OCI-LY1 (cell line): ENCODE measurements at regions not wholly inside any gene's neighbourhood (a gene's known extent, or its start where the extent isn't known, plus 50 kb on each side); places are given as distances from the start of the nearest gene placed in this dataset.

Experiments used
- H2AFZ ChIP-seq: fragments of 200-600 bp; sonication (generic), shearing (Covaris generic); 2 replicates; pipeline ENCODE4 v1.6.0; 2014; ENCODE audit warnings: antibody characterized with exemption, mild to moderate bottlenecking, low read length
- H3F3A ChIP-seq: fragments of 200-600 bp; sonication (generic), shearing (Covaris generic); 2 replicates; pipeline ENCODE4 v1.6.0; 2014; ENCODE audit warnings: mild to moderate bottlenecking, antibody characterized with exemption, low read length, moderate library complexity; ENCODE audit not compliant: insufficient read depth
- H3K27ac ChIP-seq: fragments of 200-600 bp; sonication (generic); 2 replicates; pipeline ENCODE4 v1.5.1; 2014; ENCODE audit warnings: low read length, mixed run types, mild to moderate bottlenecking, low read depth; ENCODE audit not compliant: poor library complexity, severe bottlenecking
- H3K27me3 ChIP-seq: fragments of 200-600 bp; sonication (generic); 2 replicates; pipeline ENCODE4 v1.6.0; 2014; ENCODE audit warnings: antibody characterized with exemption, mild to moderate bottlenecking, low read length, moderate library complexity; ENCODE audit not compliant: insufficient read depth
- H3K36me3 ChIP-seq: fragments of 200-600 bp; sonication (generic); 2 replicates; pipeline ENCODE4 v1.6.1; 2014; ENCODE audit warnings: mild to moderate bottlenecking, antibody characterized with exemption, low read length, moderate library complexity, mixed read lengths; ENCODE audit not compliant: insufficient read depth
- H3K4me1 ChIP-seq: fragments of 200-600 bp; sonication (generic); 2 replicates; pipeline ENCODE4 v1.5.1; 2014; ENCODE audit warnings: mild to moderate bottlenecking, low read length, moderate library complexity; ENCODE audit not compliant: insufficient read depth, severe bottlenecking
- H3K4me2 ChIP-seq: fragments of 200-600 bp; sonication (generic), shearing (Covaris generic); 2 replicates; pipeline ENCODE4 v1.6.1; 2014; ENCODE audit warnings: low read length
- H3K4me3 ChIP-seq: fragments of 200-600 bp; sonication (generic); 2 replicates; pipeline ENCODE4 v1.5.1; 2014; ENCODE audit warnings: low read length, low read depth, mild to moderate bottlenecking, mixed read lengths; ENCODE audit not compliant: poor library complexity, severe bottlenecking
- H3K79me2 ChIP-seq: fragments of 200-600 bp; shearing (Covaris generic); 2 replicates; pipeline ENCODE4 v1.6.1; 2016; ENCODE audit warnings: mixed run types, low read length, mixed read lengths; ENCODE audit not compliant: insufficient read depth
- H3K9ac ChIP-seq: fragments of 200-600 bp; sonication (generic), shearing (Covaris generic); 2 replicates; pipeline ENCODE4 v1.6.1; 2014; ENCODE audit warnings: mild to moderate bottlenecking, low read length, mixed read lengths
- H3K9me2 ChIP-seq: fragments of 200-600 bp; sonication (generic), shearing (Covaris generic); 2 replicates; pipeline ENCODE4 v1.6.1; 2014; ENCODE audit warnings: low read depth, mild to moderate bottlenecking, low read length, mixed read lengths
- H3K9me3 ChIP-seq: fragments of 200-600 bp; shearing (Covaris generic); 2 replicates; pipeline ENCODE4 v1.6.1; 2014; ENCODE audit warnings: low read length, mixed read lengths
- H4K20me1 ChIP-seq: fragments of 200-600 bp; sonication (generic), shearing (Covaris generic); 2 replicates; pipeline ENCODE4 v1.6.0; 2016; ENCODE audit warnings: mild to moderate bottlenecking, low read length; ENCODE audit not compliant: insufficient read depth
- CTCF ChIP-seq: fragments of 200-600 bp; sonication (generic), shearing (Covaris generic); IDR thresholded peaks from 2 replicates; pipeline ENCODE4 v1.5.1; 2017; ENCODE audit warnings: mild to moderate bottlenecking, antibody characterized with exemption, low read length, moderate library complexity, mixed read lengths
- EZH2 ChIP-seq: fragments of 200-600 bp; sonication (generic), shearing (Covaris generic); IDR thresholded peaks from 2 replicates; pipeline ENCODE4 v1.8.0; 2017; ENCODE audit warnings: borderline replicate concordance, mixed run types, mild to moderate bottlenecking, antibody characterized with exemption, low read length, moderate library complexity, mixed read lengths

DNA sequence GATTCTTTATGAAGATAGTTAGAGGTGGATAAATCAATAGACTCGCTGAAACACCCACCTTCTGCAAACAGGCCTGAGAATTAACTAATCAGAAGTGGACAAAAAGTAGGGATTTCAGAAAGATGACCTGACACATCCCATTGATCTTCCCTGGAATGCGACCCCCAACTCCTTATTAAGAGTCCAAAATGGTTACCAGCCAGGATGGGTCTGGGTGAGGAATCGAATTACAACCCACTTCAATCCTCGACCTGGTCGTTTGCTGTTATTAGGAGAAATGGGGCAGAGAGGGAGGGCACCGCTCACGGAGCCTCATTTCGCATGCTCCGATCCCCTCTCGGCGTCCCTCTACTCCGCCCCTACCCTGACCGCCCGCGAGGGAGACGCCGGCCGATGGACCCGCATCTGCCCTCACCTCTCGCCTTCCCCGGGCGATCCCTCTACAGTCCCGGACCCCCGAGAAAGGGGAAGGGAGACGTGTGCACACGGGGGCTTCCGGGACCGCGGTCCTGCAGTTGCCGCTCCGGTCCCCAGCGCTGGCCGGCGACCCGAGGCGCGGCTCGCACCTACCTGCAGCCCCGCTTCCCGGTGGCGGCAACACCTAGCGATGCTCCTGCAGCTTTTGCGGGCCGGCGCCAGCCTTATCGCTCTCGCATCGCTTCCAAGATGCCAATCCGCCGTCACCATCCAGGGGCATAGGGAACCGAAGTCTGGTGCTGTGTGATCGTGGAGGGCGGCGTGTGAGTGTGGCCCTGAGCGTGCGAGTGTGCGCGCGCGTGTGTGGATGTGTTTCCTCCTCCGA lies 69.3 kb upstream of the USP15 start:
- H3K79me2 ChIP-seq, result no peaks in the 10 kb centered on the region
- H3K9me3 ChIP-seq, result no peaks in the 10 kb centered on the region
- no peak overlapping the region for H3K4me3 ChIP-seq
- no peaks in the 10 kb centered on the region for H3F3A ChIP-seq
- H3K36me3 ChIP-seq, result no peaks in the 10 kb centered on the region
- no peaks in the 10 kb centered on the region for H3K27me3 ChIP-seq
- no peak overlapping the region for H2AFZ ChIP-seq
- H3K27ac ChIP-seq, result no peak overlapping the region
- H3K9ac ChIP-seq, result no peak overlapping the region
- TF ChIP-seq CTCF (no peak), EZH2 (no peak)
- no peaks in the 10 kb centered on the region for H4K20me1 ChIP-seq
- H3K9me2 ChIP-seq, result no peaks in the 10 kb centered on the region
- H3K4me2 ChIP-seq, result no peak overlapping the region
- no peaks in the 10 kb centered on the region for H3K4me1 ChIP-seq

DNA sequence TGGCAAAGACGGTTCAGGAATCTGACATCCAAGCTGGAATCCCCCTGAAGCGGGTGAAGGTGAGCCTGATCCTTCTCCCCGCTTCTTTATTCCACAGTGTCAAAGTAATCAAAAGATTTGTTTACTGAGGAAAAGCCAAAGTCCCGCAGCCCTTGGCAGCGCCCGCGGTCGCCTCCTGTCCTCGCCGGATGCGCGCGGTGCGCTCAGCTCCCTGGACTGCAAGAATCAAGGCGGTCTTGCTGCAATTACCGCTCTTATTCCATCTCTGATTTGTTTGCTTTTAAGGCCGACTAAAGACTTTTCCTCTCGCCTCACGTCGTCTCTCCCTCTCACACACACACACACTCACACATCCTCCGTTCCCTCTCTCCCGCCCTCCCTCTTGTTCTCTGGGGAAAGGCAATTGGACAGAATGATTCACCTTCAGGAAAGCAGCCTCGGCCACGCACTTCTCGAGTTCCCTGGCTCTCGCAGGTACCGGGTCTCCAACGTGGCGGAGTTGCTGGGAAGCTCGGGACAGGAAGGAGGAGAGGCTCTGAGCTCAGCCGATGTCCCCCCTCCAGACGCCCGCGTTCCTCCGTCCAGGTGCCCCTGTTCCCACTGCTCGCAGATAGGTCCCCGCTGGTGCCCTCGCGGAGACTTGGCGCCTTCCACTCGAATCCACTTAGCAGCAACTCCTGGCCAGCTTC lies 68.6 kb upstream of the USP15 start:
- no peak overlapping the region for H3K9ac ChIP-seq
- H3K79me2 ChIP-seq, result no peaks in the 10 kb centered on the region
- H3F3A ChIP-seq, result no peaks in the 10 kb centered on the region
- no peaks in the 10 kb centered on the region for H3K27me3 ChIP-seq
- no peak overlapping the region for H3K4me3 ChIP-seq
- no peaks in the 10 kb centered on the region for H3K4me1 ChIP-seq
- TF ChIP-seq EZH2 (no peak), CTCF (no peak)
- H2AFZ ChIP-seq, result no peak overlapping the region
- H4K20me1 ChIP-seq, result no peaks in the 10 kb centered on the region
- H3K27ac ChIP-seq, result no peak overlapping the region
- no peaks in the 10 kb centered on the region for H3K9me3 ChIP-seq
- H3K9me2 ChIP-seq, result no peaks in the 10 kb centered on the region
- no peaks in the 10 kb centered on the region for H3K36me3 ChIP-seq
- no peak overlapping the region for H3K4me2 ChIP-seq

DNA sequence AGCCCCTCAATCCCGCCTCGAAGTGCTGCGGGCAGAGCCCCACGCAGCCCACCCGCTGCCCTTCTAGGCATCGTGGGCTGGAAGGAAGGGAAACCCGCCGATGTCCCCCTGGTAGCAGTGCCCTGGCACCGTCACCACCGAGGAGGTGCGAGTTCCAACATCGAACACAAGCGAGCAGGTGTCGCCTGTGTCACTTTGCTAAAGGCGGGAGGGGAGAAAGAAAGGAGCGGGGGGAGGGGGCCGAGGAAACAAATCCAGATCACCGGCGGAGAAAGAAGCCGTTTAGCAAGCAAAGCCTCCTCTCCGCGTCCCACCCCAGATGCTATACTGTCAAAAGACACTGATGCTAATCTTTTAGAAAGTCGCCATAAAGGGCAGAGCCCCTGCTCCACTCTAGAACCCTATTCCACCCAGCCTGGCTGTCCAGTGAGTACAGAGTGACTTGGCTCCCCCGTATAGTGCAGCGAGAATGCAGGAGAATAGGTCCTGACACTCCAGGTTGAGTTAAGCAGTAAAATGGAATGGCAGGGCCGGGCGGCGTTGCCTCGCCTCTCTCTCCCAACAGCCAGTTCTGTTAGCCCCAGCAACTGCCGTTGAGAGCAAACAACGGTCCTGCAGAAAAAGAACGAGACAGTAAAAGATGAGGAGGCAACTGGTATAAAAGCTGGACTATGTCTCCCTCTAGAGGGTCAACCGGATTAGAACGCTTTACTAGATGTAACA lies 67.9 kb upstream of the USP15 start:
- H3K4me1 ChIP-seq, result no peaks in the 10 kb centered on the region
- no peak overlapping the region for H3K27ac ChIP-seq
- TF ChIP-seq CTCF (peak; percentile 71), EZH2 (no peak)
- H3K36me3 ChIP-seq, result no peaks in the 10 kb centered on the region
- no peak overlapping the region for H3K4me2 ChIP-seq
- no peaks in the 10 kb centered on the region for H3K9me3 ChIP-seq
- no peaks in the 10 kb centered on the region for H4K20me1 ChIP-seq
- H3K9ac ChIP-seq, result no peak overlapping the region
- H3K79me2 ChIP-seq, result no peaks in the 10 kb centered on the region
- H3K27me3 ChIP-seq, result no peaks in the 10 kb centered on the region
- H2AFZ ChIP-seq, result no peak overlapping the region
- H3F3A ChIP-seq, result no peaks in the 10 kb centered on the region
- H3K4me3 ChIP-seq, result no peak overlapping the region
- no peaks in the 10 kb centered on the region for H3K9me2 ChIP-seq
